GM10248 (cell line): ENCODE measurements at regions not wholly inside any gene's neighbourhood (a gene's known extent, or its start where the extent isn't known, plus 50 kb on each side); places are given as distances from the start of the nearest gene placed in this dataset.

ENCODE experiments used
- CTCF ChIA-PET: fragments of 300-600 bp; sonication (Branson Sonifier 250); formaldehyde crosslinking; extraction: SDS; loops from one replicate; lab custom pipeline; 2021; ENCODE audit warnings: antibody characterized with exemption; lab: Yijun Ruan, JAX
- POLR2A ChIA-PET: fragments of 350-650 bp; sonication (Branson Sonifier 250); formaldehyde crosslinking; extraction: SDS; loops from one replicate; lab custom pipeline; 2020; ENCODE audit warnings: antibody characterized with exemption; lab: Yijun Ruan, JAX
- DNase-seq: peaks from one replicate; pipeline ENCODE4 v3.0.0; 2012; ENCODE audit errors: extremely low spot score
- TF ChIP-seq, protein P1 (sequence below): IDR thresholded peaks from 2 replicates; pipeline ENCODE4 v1.5.1; 2012; ENCODE audit warnings: mild to moderate bottlenecking, low read depth; ENCODE audit errors: extremely low read depth, missing control alignments, control extremely low read depth

DNA sequence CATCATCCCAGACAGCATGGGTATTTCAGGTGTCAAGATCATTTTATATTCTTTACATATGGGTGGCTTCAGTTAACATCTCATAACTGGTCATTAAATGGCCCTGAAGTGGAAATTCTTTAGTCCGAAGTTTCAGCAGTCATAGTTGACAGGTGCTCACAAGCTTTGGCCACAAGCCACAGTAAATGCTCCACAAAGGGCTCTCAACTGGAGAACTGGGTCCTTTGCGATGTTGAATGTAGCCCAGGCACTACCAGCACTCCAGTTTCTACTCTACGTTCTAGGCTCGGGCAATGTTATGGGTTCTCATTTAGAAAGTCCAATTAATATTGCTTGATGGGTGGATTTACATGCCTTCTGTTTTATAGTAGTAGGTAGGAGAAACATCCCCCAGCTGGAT is 206.3 kb downstream of the CWF19L2 start:
- ChIA-PET POLR2A (no interaction called here), CTCF (no interaction called here)
- DNase-seq = no peak
- TF ChIP-seq, protein P1, sequence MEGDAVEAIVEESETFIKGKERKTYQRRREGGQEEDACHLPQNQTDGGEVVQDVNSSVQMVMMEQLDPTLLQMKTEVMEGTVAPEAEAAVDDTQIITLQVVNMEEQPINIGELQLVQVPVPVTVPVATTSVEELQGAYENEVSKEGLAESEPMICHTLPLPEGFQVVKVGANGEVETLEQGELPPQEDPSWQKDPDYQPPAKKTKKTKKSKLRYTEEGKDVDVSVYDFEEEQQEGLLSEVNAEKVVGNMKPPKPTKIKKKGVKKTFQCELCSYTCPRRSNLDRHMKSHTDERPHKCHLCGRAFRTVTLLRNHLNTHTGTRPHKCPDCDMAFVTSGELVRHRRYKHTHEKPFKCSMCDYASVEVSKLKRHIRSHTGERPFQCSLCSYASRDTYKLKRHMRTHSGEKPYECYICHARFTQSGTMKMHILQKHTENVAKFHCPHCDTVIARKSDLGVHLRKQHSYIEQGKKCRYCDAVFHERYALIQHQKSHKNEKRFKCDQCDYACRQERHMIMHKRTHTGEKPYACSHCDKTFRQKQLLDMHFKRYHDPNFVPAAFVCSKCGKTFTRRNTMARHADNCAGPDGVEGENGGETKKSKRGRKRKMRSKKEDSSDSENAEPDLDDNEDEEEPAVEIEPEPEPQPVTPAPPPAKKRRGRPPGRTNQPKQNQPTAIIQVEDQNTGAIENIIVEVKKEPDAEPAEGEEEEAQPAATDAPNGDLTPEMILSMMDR = no peak

DNA sequence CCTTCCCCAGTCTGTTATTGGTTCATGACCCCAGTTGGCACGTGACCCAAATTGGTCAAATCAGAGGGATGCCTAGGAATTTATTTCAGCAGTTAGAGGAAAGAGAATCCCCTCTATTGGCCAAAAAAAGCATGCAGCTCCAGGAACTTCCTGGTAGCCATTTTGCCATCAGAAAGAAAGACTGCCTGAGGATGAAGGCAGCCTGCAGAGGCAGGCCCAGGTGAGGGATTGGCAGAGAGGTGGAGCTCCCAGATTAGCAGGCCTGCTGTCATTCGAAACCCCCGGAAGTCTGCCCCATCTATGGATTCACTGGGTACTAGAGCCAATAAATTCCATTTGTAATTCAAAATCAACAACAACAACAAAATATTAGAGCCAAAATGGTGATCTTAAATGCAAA is 207.6 kb downstream of the CWF19L2 start:
- CTCF ChIA-PET = no interaction called here
- DNase-seq = no peak
- POLR2A ChIA-PET = no interaction called here
- TF ChIP-seq, protein P1 = no peak

DNA sequence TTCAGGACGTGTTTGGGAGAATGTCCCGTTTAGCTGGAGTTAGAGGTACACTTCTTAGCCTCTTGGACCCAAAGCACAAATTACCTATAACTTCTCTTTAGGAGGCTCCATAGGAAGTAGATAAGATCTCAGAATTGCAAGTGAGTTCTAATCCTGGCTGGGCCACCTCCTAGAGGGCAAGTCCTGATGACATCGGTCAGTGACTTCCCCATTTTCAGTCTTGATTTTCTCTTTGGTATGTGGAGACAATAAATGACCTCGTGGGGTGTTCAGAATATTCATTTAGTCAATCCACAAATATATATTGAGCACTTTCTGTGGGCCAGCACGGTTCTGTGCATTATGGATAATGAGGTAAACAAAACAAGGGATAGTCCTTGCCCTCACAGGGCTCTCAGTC is 208.6 kb downstream of the CWF19L2 start:
- ChIA-PET POLR2A (no interaction called here), CTCF (interaction anchor here (1.3 kb wide), 1 partner anchor 12 kb away, joined by 3 read pairs; no protein-coding TSS in a partner anchor)
- TF ChIP-seq, protein P1 = no peak
- DNase-seq = no peak

DNA sequence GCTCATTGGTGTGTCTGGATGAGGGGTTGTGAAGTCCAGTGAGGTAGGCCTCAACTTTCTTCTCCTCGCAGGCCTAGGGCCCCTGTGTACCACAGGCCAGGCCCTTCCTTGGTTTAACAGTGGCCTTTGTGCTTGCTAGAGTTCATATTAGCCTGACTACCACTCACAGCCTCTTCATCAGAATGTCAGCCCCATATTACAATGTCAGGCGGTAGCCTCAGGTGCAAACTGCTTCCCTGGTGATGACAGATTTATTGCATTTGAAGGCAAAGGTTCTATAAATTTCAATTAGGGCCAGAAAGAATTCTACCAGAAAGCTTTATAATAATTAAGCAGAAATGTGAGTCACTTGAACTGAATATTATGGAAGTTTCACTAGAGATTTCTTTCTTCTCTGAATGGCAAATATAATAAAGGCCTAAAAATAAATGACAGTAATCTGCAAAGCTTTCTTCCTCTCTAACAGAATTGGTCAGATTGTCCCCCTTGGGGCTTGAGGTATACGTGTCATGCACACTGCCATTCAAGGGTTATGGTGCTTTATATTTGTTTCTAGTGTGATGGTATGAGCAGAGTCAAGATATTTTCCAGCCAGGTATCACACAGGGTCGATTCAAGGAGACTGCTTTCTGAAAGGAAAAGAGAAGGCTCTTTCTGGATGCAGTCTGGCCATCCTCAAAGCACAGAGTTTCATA is 210.3 kb downstream of the CWF19L2 start:
- TF ChIP-seq, protein P1 = no peak
- CTCF ChIA-PET = interaction anchor here (1.6 to 2.4 kb wide), 2 partner anchors 11 to 15 kb away, joined by 5 to 9 read pairs; no protein-coding TSS in a partner anchor
- POLR2A ChIA-PET = no interaction called here
- DNase-seq = no peak

DNA sequence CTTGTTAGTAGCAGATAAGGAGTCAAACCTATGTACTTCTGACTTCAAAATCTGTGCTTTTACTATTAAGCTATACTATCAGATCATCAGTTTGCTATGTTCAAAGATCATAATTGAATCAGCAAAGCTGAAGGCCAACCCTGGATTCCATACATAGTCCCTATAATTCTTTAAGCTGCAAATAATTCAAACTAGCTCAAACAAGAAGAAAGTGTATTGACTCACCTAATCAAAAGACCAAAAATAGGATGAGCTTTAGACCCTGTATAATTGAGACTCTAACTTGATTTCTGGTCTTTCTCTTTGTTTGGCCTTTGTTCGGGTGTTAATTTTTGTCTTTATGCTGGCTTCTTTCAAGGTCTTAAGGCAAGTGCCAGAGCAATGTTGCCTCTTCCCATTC is 213.7 kb downstream of the CWF19L2 start:
- POLR2A ChIA-PET = no interaction called here
- CTCF ChIA-PET = interaction anchor here (0.8 to 1.0 kb wide), 2 partner anchors 9 to 11 kb away, joined by 3 to 4 read pairs; no protein-coding TSS in a partner anchor
- TF ChIP-seq, protein P1 = no peak
- DNase-seq = no peak

DNA sequence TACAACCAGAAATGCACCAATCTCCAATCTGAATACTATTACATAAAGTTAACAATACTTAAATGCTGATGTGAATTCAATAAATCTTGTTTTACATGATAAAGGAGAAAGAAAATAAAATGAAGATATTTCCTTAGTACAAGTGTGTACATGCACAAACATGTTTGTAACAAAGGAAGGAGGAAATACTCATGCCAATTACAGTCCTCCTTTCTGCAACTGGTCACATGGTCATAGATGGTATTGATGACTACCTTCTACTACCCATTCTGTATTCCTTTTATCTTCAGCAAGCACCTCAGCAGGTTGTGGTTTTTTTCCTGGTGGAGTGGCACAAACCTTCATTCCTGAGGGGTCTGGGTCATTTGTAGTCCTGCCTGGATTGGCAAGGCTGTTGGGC is 214.2 kb upstream of the GUCY1A2 start:
- TF ChIP-seq, protein P1 = no peak
- CTCF ChIA-PET = no interaction called here
- DNase-seq = no peak
- POLR2A ChIA-PET = no interaction called here

DNA sequence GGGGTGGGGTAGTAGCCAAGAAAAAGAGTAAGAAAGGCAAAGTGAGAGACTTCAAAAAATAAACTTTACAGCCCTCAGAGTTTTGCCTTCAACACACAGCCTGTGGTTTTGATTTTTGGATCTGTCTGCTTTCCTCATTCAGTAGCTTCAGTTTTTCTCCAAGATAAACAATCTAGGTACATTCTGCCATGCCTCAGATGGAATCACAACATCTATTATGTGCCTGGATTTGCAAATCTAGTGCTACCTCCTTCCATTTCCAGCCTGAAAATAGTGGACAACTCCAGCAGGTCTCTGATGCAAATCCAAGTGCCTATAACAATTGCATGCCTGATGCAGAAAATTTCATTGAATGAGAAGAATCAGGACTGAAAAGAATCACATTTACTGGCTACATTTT is 206.6 kb upstream of the GUCY1A2 start:
- DNase-seq = no peak
- POLR2A ChIA-PET = no interaction called here
- TF ChIP-seq, protein P1 = no peak
- CTCF ChIA-PET = no interaction called here
